ENCODE measurements at regions not wholly inside any gene's neighbourhood (a gene's known extent, or its start where the extent isn't known, plus 50 kb on each side); places are given as distances from the start of the nearest gene placed in this dataset.

GRCh38 chr9:1216532-1216931 is 166.4 kb downstream of the DMRT2 start:
- TF ChIP-seq POLR2A (IDR thresholded peaks at IDR 0.05; ENCODE audit: extremely low read depth, insufficient read length) (no peak), MYC (IDR thresholded peaks at IDR 0.05; ENCODE audit: low read depth, low read length) (no peak)

Measured in NB4 (cell line).